PC-3 (cell line): ENCODE measurements at regions not wholly inside any gene's neighbourhood (a gene's known extent, or its start where the extent isn't known, plus 50 kb on each side); places are given as distances from the start of the nearest gene placed in this dataset.
"Not testable (repeated sequence)": the region's sequence is repeated elsewhere in the genome, so short reads cannot be mapped to it uniquely, and the experiment has no call there.

Source experiments
- ATAC-seq: fragments of 200-7000 bp; cut with Tn5 transposase; 2 replicates; pipeline ENCODE4 v1.9.1; 2020; ENCODE audit warnings: mild to moderate bottlenecking, moderate library complexity
- BruUV-seq: library from RNA; stranded (reverse); fragments of 400-500 nt; replicated peaks from 2 replicates; lab custom pipeline; 2021; lab: Mats Ljungman, UMichigan
- CTCF ChIA-PET: fragments of 300-600 bp; sonication (Branson Sonifier 250); formaldehyde crosslinking; loops from one replicate; lab custom pipeline; 2022; ENCODE audit warnings: antibody characterized with exemption; lab: Charles Lee
- POLR2A ChIA-PET: fragments of 300-600 bp; sonication (Branson Sonifier 250); formaldehyde crosslinking; loops from one replicate; lab custom pipeline; 2022; ENCODE audit warnings: antibody characterized with exemption; ENCODE audit not compliant: unreplicated experiment; lab: Charles Lee
- DNase-seq: peaks from one replicate; pipeline ENCODE4 v3.0.0-alpha.2; 2015
- H2AFZ ChIP-seq: fragments of 300-600 bp; sonication (generic); 2 replicates; pipeline ENCODE4 v1.6.0; 2016; ENCODE audit warnings: antibody characterized with exemption, low read length
- H3F3A ChIP-seq: fragments of 300-600 bp; sonication (generic); one replicate; pipeline ENCODE4 v1.6.0; 2017; ENCODE audit warnings: antibody characterized with exemption, low read length, control low read depth, mild to moderate bottlenecking; ENCODE audit not compliant: unreplicated experiment
- H3K27ac ChIP-seq: fragments of 300-600 bp; sonication (generic); 2 replicates; pipeline ENCODE4 v1.5.1; 2016; ENCODE audit warnings: mild to moderate bottlenecking, low read length
- H3K27me3 ChIP-seq: fragments of 300-600 bp; sonication (generic); 2 replicates; pipeline ENCODE4 v1.6.1; 2016; ENCODE audit warnings: low read length, mixed read lengths
- H3K36me3 ChIP-seq: fragments of 300-600 bp; sonication (generic); 2 replicates; pipeline ENCODE4 v1.6.1; 2016; ENCODE audit warnings: low read depth, mixed run types, low read length, mixed read lengths
- H3K4me1 ChIP-seq: fragments of 300-600 bp; sonication (generic); 2 replicates; pipeline ENCODE4 v1.5.1; 2016; ENCODE audit warnings: low read length; ENCODE audit not compliant: insufficient read depth
- H3K4me2 ChIP-seq: fragments of 300-600 bp; sonication (generic); 2 replicates; pipeline ENCODE4 v1.6.0; 2016; ENCODE audit warnings: low read length
- H3K4me3 ChIP-seq: fragments of 300-600 bp; sonication (generic); 2 replicates; pipeline ENCODE4 v1.5.1; 2016; ENCODE audit warnings: mild to moderate bottlenecking, low read length, mixed read lengths
- H3K79me2 ChIP-seq: fragments of 300-600 bp; sonication (generic); 2 replicates; pipeline ENCODE4 v1.6.1; 2017; ENCODE audit warnings: low read length, mixed read lengths
- H3K9ac ChIP-seq: fragments of 300-600 bp; sonication (generic); 2 replicates; pipeline ENCODE4 v1.6.0; 2016; ENCODE audit warnings: mild to moderate bottlenecking, low read length
- H3K9me2 ChIP-seq: fragments of 300-600 bp; sonication (generic); replicated peaks from 2 replicates; pipeline ENCODE4 v1.6.1; 2016; ENCODE audit warnings: mixed run types, low read length, mixed read lengths
- H3K9me3 ChIP-seq: fragments of 300-600 bp; sonication (generic); 2 replicates; pipeline ENCODE4 v1.6.1; 2016; ENCODE audit warnings: low read length, mixed read lengths
- H4K20me1 ChIP-seq: fragments of 300-600 bp; sonication (generic); 2 replicates; pipeline ENCODE4 v1.6.1; 2016; ENCODE audit warnings: low read length, mixed read lengths
- EZH2 ChIP-seq: fragments of 300-600 bp; sonication (generic); IDR thresholded peaks from one replicate; pipeline ENCODE4 v1.6.1; 2017; ENCODE audit warnings: antibody characterized with exemption, mild to moderate bottlenecking, low read length; ENCODE audit not compliant: unreplicated experiment
- EZH2phosphoT487 ChIP-seq: fragments of 300-600 bp; sonication (generic); IDR thresholded peaks from 2 replicates; pipeline ENCODE4 v1.6.1; 2018; ENCODE audit warnings: mild to moderate bottlenecking, antibody characterized with exemption, low read length, borderline replicate concordance
- intact Hi-C: fragments of 100-400 bp; cut with micrococcal nuclease; formaldehyde crosslinking; loops from 2 replicates; pipeline ENCODE4 v1.9.0; 2023
- TF ChIP-seq, protein P1 (sequence below): fragments of 300-600 bp; sonication (generic); conservative IDR thresholded peaks from 2 replicates; pipeline ENCODE4 v1.5.1; 2017; ENCODE audit warnings: antibody characterized with exemption, low read depth, mild to moderate bottlenecking, low read length

DNA sequence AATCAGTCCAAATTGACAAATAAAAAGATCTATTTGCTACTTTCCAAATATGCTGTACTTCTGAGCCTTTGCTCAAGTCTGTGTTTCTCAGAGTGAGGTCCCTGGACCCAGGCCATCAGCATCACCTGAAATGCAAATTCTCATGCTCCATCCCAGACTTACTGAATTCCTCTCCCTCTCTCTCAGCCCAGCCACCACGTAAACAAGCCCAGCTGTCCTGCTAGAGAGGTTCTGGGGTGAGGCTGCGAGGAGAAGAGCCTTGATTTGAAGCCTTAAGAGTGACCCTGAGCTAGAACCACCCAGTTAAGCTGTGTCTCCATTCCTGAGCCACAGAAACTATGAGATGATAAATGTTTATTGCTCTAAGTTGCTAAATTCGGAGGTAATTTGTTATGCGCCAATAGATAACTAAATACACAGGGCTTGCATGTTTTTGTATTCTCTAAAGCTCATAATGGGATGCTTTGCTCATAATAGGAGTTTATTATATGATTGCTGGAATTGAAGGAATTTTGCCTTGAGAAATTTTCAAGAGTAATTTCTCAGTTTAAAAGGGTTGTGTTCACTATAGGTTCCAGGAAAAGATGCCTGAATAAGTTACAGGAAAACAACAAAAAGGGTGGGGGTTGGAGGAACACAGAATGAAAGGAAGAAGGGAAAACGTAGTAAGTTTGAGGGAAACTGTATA, 98.9 kb upstream of the SPATA31D4 start:
- no peaks in the 10 kb centered on the region for H3K36me3 ChIP-seq
- ChIA-PET CTCF (no interaction called here), POLR2A (no interaction called here)
- H3K27me3 ChIP-seq = no peaks in the 10 kb centered on the region
- H3K4me3 ChIP-seq = no peak overlapping the region
- no peak for DNase-seq
- TF ChIP-seq EZH2 = no peak
- no peak for TF ChIP-seq EZH2phosphoT487
- TF ChIP-seq, protein P1, sequence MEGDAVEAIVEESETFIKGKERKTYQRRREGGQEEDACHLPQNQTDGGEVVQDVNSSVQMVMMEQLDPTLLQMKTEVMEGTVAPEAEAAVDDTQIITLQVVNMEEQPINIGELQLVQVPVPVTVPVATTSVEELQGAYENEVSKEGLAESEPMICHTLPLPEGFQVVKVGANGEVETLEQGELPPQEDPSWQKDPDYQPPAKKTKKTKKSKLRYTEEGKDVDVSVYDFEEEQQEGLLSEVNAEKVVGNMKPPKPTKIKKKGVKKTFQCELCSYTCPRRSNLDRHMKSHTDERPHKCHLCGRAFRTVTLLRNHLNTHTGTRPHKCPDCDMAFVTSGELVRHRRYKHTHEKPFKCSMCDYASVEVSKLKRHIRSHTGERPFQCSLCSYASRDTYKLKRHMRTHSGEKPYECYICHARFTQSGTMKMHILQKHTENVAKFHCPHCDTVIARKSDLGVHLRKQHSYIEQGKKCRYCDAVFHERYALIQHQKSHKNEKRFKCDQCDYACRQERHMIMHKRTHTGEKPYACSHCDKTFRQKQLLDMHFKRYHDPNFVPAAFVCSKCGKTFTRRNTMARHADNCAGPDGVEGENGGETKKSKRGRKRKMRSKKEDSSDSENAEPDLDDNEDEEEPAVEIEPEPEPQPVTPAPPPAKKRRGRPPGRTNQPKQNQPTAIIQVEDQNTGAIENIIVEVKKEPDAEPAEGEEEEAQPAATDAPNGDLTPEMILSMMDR = no peak
- no peak overlapping the region for H3K9ac ChIP-seq
- no peaks in the 10 kb centered on the region for H3F3A ChIP-seq
- peaks cover 21% of the 10 kb centered on the region for H3K4me1 ChIP-seq
- intact Hi-C loops = no loop called here
- no peak overlapping the region for H2AFZ ChIP-seq
- no peaks in the 10 kb centered on the region for H4K20me1 ChIP-seq
- H3K4me2 ChIP-seq = no peak overlapping the region
- no TSS peak for BruUV-seq
- H3K79me2 ChIP-seq = no peaks in the 10 kb centered on the region
- H3K9me3 ChIP-seq = no peaks in the 10 kb centered on the region
- no peaks in the 10 kb centered on the region for H3K9me2 ChIP-seq
- H3K27ac ChIP-seq = no peak overlapping the region
- ATAC-seq = no peak

DNA sequence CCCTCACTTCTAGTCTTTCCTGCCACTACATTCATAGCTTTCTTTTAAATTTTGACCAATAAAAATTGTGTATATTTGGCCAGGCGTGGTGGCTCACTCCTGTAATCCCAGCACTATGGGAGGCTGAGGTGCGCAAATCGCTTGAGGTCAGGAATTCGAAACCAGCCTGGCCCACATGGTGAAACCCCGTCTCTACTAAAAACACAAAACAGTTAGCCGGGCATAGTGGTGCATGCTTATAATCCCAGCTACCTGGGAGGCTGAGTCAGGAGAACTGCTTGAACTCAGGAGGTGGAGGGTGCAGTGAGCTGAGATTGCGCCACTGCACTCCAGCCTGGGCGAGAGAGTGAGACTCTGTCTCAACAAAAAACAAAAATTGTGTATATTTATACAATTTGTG, 97.8 kb upstream of the SPATA31D4 start:
- CTCF ChIA-PET = not testable (repeated sequence)

DNA sequence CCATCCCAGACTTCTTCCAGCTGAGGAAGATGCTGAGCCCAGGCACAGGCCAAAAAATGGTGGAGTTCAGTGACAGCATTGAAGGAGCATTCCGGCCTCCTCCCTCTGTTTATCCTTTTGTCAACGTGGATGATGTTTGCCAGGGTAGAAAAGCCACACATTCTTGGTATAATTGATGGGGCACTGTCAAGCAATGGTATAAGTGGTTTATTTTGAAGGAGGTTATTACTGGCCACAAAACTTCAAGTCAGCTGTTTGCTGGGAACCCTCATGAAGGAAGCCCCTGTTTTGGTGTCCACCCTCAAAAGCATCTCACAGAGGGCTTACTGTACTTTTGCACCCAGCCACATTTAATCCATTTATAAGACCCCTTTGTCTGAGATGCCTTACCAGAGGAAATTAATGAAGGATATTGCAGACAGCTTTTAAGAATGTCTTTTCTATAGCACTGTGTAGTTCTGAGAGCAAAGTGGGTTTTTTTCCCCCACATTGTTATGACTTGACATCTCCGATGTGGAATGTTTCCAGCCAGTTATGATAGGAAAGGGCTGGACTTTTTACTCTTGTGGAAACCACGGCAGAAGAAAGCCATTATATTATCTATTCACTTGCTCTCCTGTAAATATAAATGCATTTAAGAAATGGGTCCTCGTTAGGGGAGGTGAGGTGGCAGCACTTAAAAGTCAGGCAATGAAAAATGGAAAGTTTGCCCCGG, 95.5 kb upstream of the SPATA31D4 start:
- TF ChIP-seq EZH2phosphoT487 = no peak
- TF ChIP-seq, protein P1 = no peak
- no peak overlapping the region for H3K4me2 ChIP-seq
- POLR2A ChIA-PET = no interaction called here
- no peak for DNase-seq
- no peak overlapping the region for H3K27ac ChIP-seq
- no peak overlapping the region for H3K4me3 ChIP-seq
- no peaks in the 10 kb centered on the region for H3F3A ChIP-seq
- no peaks in the 10 kb centered on the region for H3K79me2 ChIP-seq
- H4K20me1 ChIP-seq = no peaks in the 10 kb centered on the region
- no peak for ATAC-seq
- H2AFZ ChIP-seq = no peak overlapping the region
- no peaks in the 10 kb centered on the region for H3K27me3 ChIP-seq
- BruUV-seq = no TSS peak
- no peaks in the 10 kb centered on the region for H3K36me3 ChIP-seq
- H3K9me2 ChIP-seq = no peaks in the 10 kb centered on the region
- H3K9ac ChIP-seq = no peak overlapping the region
- CTCF ChIA-PET = no interaction called here
- no peaks in the 10 kb centered on the region for H3K9me3 ChIP-seq
- 0 out of 2 replicates have a peak, but pooled peaks cover 3% of the 10 kb centered on the region for H3K4me1 ChIP-seq
- intact Hi-C loops = no loop called here

More for the DNA sequence above, 97.8 kb upstream of the SPATA31D4 start:
- peaks cover 14% of the 10 kb centered on the region for H3K4me1 ChIP-seq
- BruUV-seq, H3F3A ChIP-seq, H3K79me2 ChIP-seq, H4K20me1 ChIP-seq, H3K9me3 ChIP-seq, ATAC-seq, H3K27me3 ChIP-seq, intact Hi-C loops, POLR2A ChIA-PET, H3K9ac ChIP-seq, H3K4me2 ChIP-seq, H3K9me2 ChIP-seq, H3K36me3 ChIP-seq, H3K27ac ChIP-seq, H3K4me3 ChIP-seq, H2AFZ ChIP-seq, DNase-seq: not testable (repeated sequence)
